ENCODE measurements at regions not wholly inside any gene's neighbourhood (a gene's known extent, or its start where the extent isn't known, plus 50 kb on each side); places are given as distances from the start of the nearest gene placed in this dataset.

GRCh38 chr4:167775375-167775774 lies 317.0 kb upstream of the ANXA10 start:
- H3K27me3 Mint-ChIP-seq (ENCODE audit: low read depth in 2 of 2): no peaks in the 10 kb centered on the region
- no peak overlapping the region for H3K27ac Mint-ChIP-seq
- H3K36me3 Mint-ChIP-seq: peaks cover 13% of the 10 kb centered on the region
- Histone ChIP-seq H3K4me1 (ENCODE audit: control insufficient read depth, insufficient read depth, low read length) (no peaks in the 10 kb centered on the region), H3K27me3 (ENCODE audit: control insufficient read depth, insufficient read depth, low read length) (no peaks in the 10 kb centered on the region), H3K27ac (ENCODE audit: low read length) (no peak overlapping the region), H3K4me3 (ENCODE audit: low read length) (no peak overlapping the region), H3K36me3 (ENCODE audit: control insufficient read depth, insufficient read depth, low read length) (no peaks in the 10 kb centered on the region), H3K9me3 (ENCODE audit: control insufficient read depth, insufficient read depth, low read length) (no peaks in the 10 kb centered on the region)
- ATAC-seq (no peak), DNase-seq (no peak)
- H3K9me3 Mint-ChIP-seq: peaks cover 11 to 33% of the 10 kb centered on the region in 2 donors
- no peak overlapping the region for H3K4me3 Mint-ChIP-seq
- 96% methylated on average over 1 of the region's 3 CpGs for WGBS (ENCODE audit: insufficient coverage)
- H3K4me1 Mint-ChIP-seq: no peaks in the 10 kb centered on the region
- TF ChIP-seq, protein P1, sequence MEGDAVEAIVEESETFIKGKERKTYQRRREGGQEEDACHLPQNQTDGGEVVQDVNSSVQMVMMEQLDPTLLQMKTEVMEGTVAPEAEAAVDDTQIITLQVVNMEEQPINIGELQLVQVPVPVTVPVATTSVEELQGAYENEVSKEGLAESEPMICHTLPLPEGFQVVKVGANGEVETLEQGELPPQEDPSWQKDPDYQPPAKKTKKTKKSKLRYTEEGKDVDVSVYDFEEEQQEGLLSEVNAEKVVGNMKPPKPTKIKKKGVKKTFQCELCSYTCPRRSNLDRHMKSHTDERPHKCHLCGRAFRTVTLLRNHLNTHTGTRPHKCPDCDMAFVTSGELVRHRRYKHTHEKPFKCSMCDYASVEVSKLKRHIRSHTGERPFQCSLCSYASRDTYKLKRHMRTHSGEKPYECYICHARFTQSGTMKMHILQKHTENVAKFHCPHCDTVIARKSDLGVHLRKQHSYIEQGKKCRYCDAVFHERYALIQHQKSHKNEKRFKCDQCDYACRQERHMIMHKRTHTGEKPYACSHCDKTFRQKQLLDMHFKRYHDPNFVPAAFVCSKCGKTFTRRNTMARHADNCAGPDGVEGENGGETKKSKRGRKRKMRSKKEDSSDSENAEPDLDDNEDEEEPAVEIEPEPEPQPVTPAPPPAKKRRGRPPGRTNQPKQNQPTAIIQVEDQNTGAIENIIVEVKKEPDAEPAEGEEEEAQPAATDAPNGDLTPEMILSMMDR (IDR thresholded peaks at IDR 0.05): no peak
- intact Hi-C loops (cut with micrococcal nuclease): no loop called here

DNA sequence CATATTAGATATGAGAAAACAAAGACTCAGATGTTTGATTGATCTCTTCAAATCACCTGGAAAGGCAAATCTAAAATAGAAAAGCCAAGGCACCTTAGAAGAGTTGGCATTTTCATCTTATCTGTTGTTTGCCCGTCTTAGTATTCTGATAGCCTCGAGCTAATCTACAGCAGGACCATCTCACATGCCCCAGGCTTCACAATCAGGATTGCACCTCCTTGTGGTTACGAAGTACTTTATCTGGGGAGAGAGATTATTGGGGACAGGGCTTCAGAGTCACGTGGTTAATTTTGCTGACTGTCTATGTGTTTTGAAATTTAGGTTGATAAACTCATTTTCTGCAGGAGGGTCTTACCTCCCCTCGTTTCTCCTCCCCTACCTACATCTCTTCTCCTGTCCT lies 313.1 kb upstream of the ANXA10 start:
- H3K27me3 ChIP-seq (ENCODE audit: control insufficient read depth, insufficient read depth, low read length): no peaks in the 10 kb centered on the region
- TF ChIP-seq, protein P1 (IDR thresholded peaks at IDR 0.05): no peak
- Mint-ChIP-seq H3K4me3 (no peak overlapping the region), H3K27me3 (ENCODE audit: low read depth in 2 of 2) (no peaks in the 10 kb centered on the region), H3K4me1 (no peaks in the 10 kb centered on the region), H3K9me3 (peaks cover 15 to 25% of the 10 kb centered on the region in 2 donors), H3K36me3 (peaks cover 14% of the 10 kb centered on the region), H3K27ac (no peak overlapping the region)
- intact Hi-C loops (cut with micrococcal nuclease): no loop called here
- H3K9me3 ChIP-seq (ENCODE audit: control insufficient read depth, insufficient read depth, low read length): no peaks in the 10 kb centered on the region
- H3K36me3 ChIP-seq (ENCODE audit: control insufficient read depth, insufficient read depth, low read length): no peaks in the 10 kb centered on the region
- no peaks in the 10 kb centered on the region for H3K4me1 ChIP-seq (ENCODE audit: control insufficient read depth, insufficient read depth, low read length)
- no peak overlapping the region for H3K27ac ChIP-seq (ENCODE audit: low read length)
- ATAC-seq (no peak), DNase-seq (no peak)
- WGBS (ENCODE audit: insufficient coverage): 89% methylated on average over 4 of the region's 5 CpGs
- no peak overlapping the region for H3K4me3 ChIP-seq (ENCODE audit: low read length)

DNA sequence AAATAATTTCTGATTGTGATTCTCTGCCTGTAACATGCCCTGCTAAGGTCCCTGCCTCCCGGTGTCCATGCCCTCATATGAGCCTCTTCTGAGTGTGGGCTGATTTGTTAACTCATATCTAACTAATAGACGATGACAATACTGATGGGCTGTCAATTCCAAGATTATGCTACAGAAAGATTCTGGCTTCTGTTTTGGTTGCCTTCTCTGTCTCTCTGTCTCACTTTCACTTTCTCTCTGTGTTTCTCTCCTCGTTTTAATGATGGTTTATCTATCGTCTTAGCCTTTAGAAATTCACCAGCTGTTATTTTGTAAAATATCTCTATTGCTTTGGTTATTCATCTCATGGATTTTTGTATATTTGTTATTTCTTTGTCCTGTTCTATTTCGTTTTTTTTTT lies 312.5 kb upstream of the ANXA10 start:
- Histone ChIP-seq H3K4me3 (ENCODE audit: low read length) (no peak overlapping the region), H3K4me1 (ENCODE audit: control insufficient read depth, insufficient read depth, low read length) (no peaks in the 10 kb centered on the region), H3K9me3 (ENCODE audit: control insufficient read depth, insufficient read depth, low read length) (no peaks in the 10 kb centered on the region), H3K27me3 (ENCODE audit: control insufficient read depth, insufficient read depth, low read length) (no peaks in the 10 kb centered on the region), H3K27ac (ENCODE audit: low read length) (no peak overlapping the region), H3K36me3 (ENCODE audit: control insufficient read depth, insufficient read depth, low read length) (no peaks in the 10 kb centered on the region)
- Mint-ChIP-seq H3K27ac (no peak overlapping the region), H3K9me3 (peaks cover 15 to 25% of the 10 kb centered on the region in 2 donors), H3K4me3 (no peak overlapping the region), H3K36me3 (peaks cover 14% of the 10 kb centered on the region), H3K4me1 (no peaks in the 10 kb centered on the region), H3K27me3 (ENCODE audit: low read depth in 2 of 2) (no peaks in the 10 kb centered on the region)
- intact Hi-C loops (cut with micrococcal nuclease): no loop called here
- TF ChIP-seq, protein P1 (IDR thresholded peaks at IDR 0.05): no peak
- 90% methylated on average over 2 of the region's 5 CpGs for WGBS (ENCODE audit: insufficient coverage)
- no peak for ATAC-seq
- DNase-seq: no peak

- peaks cover 11% of the 10 kb centered on the region for H3K36me3 Mint-ChIP-seq
- Histone ChIP-seq H3K9me3 (ENCODE audit: control insufficient read depth, insufficient read depth, low read length) (no peaks in the 10 kb centered on the region), H3K4me3 (ENCODE audit: low read length) (no peak overlapping the region), H3K27ac (ENCODE audit: low read length) (no peak overlapping the region), H3K4me1 (ENCODE audit: control insufficient read depth, insufficient read depth, low read length) (no peaks in the 10 kb centered on the region), H3K36me3 (ENCODE audit: control insufficient read depth, insufficient read depth, low read length) (no peaks in the 10 kb centered on the region), H3K27me3 (ENCODE audit: control insufficient read depth, insufficient read depth, low read length) (no peaks in the 10 kb centered on the region)
- intact Hi-C loops (cut with micrococcal nuclease): no loop called here
- H3K4me3 Mint-ChIP-seq: no peak overlapping the region
- H3K27ac Mint-ChIP-seq: no peak overlapping the region
- DNase-seq (no peak), ATAC-seq (no peak)
- TF ChIP-seq, protein P1 (IDR thresholded peaks at IDR 0.05): no peak
- no peaks in the 10 kb centered on the region for H3K27me3 Mint-ChIP-seq (ENCODE audit: low read depth in 2 of 2)
- no peaks in the 10 kb centered on the region for H3K4me1 Mint-ChIP-seq
- WGBS (ENCODE audit: insufficient coverage): 82% methylated on average over 1 of the region's 2 CpGs
- peaks cover 12 to 23% of the 10 kb centered on the region in 2 donors for H3K9me3 Mint-ChIP-seq
These were observed 307.5 kb upstream of the ANXA10 start for GRCh38 chr4:167784826-167785225.
